CD4-positive, alpha-beta T cell treated with Interleukin-15 for 1 hour (primary cell): ENCODE measurements at regions not wholly inside any gene's neighbourhood (a gene's known extent, or its start where the extent isn't known, plus 50 kb on each side); places are given as distances from the start of the nearest gene placed in this dataset.
"Not testable (repeated sequence)": the region's sequence is repeated elsewhere in the genome, so short reads cannot be mapped to it uniquely, and the experiment has no call there.

Source experiments
- DNase-seq: peaks from one replicate; pipeline ENCODE4 v3.0.0-alpha.2; 2020

DNA sequence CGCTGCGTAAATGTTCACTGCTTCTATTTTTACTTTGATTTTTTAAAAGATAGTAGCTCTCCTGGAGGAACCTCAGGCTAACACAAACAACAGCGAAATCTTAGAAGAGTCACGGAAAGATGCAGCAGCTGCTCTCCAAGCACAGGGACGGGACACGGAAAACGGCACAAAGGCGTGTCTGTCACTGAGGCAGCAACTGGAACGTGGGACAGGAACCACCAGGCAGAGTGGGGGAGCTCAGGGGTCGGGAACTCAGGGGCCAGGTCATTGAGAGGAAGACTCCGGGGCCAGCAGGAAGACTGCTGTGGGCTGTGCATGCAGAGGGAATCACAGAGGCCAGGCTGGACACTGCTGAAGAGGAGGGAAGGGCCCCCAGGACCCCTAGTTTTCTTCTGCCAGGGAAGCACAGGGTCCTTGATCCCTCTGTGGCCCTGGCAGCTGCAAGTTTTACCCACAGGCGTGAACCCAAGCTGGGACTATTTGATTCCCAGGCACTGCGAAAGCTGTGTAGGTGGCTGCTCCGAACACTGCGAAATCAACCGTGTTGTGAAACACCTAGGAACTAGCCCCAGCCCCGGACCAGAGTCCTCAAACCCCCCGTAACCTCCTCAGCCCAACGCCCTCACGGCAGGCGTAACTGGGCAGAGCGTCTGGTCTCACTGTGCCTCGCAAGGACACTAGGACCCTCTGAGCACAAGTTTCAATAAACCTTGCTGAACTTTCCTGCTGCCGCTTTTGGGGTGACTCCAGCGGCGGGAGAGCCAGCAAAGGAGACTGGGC, 263.0 kb downstream of the EIPR1 start:
- DNase-seq = no peak

DNA sequence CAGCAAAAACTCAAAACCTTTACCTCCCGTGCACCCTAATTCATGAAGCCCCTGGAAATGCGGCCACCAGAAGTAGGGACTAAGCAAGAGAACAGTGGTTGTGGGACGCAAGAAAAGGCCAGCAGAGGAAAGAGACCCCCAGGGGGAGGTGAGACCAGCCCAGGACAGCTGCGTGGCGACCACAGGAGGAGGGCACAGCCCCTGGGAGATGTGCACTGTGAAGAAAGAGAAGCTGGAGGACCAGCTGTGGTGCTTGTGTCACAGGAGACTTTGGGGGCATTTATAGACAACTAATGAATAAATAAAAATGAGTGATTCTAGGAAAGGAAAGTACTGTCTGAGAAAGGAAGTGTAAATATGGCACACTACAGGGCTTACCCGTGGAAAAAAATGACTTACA, 263.8 kb downstream of the EIPR1 start:
- DNase-seq = no peak

DNA sequence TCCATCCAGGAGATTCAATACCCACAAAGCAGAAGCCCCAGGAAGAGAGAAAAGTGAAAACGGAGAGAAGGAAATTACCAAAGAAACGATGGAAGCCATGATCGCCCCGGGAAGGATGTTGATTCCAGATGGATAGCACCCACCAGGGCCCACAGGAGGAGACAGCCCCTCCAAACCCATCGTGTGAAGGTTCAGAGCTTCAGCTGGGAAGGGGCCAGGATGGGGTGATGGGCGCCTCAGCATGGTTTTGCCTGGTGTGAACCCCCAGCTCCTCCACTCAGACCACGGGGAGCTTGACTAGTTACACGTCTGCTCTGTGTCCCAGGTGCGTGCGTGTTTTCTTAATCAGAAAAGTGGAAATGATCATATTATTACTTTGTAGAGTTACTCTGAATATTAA, 264.5 kb downstream of the EIPR1 start:
- DNase-seq = no peak

DNA sequence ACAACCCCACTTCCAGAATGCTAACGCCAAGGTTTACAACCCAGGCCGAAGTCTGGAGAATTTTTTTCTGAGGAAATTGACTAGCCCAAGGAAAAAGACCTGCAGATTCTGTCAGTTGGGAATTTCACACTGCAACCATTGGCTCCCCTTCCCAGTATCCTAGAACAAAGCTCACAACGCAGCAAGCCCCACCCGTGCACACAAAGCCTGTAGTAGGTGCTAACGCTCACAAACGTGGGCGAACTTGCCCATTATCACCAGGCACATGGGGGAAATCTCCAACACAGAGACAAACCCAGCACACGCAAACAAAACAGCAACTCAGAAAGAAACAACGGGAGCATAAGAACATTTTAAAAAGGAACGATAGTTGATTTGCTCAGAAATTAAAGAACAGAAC, 265.1 kb downstream of the EIPR1 start:
- DNase-seq = no peak

DNA sequence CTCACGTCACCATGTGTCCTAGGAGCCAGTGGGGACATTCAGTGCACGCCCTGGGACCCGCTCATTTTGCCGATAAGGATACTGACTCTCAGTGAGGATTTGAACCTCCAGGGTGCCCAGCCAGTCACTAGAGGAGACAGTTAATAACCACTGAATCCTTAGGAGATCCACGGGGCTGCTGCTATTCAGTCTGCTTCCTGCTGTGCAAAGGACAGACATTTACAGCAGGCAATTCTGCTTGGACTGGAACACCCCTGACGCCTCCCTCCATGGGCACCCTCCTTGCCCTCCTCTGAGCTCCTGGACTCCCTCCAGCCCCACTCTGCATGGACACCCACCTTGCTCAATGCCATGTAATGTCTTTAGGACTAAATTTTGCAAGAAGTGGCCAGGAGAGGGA, 265.5 kb downstream of the EIPR1 start:
- DNase-seq = no peak

DNA sequence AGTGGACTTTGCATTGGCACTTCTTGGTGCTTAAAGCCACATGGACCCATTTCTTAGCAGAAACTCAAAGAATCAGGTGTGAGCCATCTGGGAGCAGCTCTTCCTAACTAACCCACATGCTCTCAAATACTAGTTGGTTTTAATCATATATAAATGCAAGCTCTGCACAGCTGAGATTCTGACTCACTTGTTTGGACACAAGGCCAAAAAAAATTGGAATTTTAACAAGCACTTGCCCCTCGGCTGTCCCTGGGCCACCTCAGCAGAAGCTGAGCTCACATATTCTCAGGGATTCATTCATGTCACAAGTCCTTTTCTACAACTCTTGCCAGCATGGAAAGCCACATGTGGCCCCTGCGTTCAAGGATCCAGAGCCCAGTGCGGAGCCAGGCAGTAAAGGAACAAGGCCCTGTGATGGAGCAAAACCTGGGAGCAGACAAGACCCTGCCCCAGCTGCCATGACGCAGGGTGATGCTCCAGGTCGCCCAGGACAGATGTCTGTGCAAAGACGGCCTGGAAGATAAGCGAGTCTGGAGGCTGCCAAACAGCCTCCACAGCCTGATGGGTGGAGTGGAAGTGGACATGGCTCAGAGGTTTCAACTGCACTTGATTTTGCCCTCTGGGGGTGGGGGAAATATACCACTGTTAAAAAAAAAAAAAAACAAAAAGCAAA, 266.5 kb downstream of the EIPR1 start:
- no peak for DNase-seq

DNA sequence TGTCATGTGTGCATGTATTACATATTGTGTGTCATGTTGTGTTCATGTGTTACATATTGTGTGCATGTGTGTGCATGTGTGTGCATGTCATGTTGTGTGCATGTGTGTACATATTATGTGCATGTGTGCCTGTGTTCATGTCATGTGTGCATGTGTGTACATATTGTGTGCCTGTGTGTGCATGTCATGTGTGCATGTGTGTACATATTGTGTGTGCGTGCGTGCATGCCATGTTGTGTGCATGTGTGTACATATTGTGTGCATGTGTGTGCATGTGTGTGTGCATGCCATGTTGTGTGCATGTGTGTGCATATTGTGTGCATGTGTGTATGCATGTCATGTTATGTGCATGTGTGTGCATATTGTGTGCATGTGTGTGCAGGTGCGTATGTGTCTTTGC, 267.1 kb downstream of the EIPR1 start:
- DNase-seq = no peak

DNA sequence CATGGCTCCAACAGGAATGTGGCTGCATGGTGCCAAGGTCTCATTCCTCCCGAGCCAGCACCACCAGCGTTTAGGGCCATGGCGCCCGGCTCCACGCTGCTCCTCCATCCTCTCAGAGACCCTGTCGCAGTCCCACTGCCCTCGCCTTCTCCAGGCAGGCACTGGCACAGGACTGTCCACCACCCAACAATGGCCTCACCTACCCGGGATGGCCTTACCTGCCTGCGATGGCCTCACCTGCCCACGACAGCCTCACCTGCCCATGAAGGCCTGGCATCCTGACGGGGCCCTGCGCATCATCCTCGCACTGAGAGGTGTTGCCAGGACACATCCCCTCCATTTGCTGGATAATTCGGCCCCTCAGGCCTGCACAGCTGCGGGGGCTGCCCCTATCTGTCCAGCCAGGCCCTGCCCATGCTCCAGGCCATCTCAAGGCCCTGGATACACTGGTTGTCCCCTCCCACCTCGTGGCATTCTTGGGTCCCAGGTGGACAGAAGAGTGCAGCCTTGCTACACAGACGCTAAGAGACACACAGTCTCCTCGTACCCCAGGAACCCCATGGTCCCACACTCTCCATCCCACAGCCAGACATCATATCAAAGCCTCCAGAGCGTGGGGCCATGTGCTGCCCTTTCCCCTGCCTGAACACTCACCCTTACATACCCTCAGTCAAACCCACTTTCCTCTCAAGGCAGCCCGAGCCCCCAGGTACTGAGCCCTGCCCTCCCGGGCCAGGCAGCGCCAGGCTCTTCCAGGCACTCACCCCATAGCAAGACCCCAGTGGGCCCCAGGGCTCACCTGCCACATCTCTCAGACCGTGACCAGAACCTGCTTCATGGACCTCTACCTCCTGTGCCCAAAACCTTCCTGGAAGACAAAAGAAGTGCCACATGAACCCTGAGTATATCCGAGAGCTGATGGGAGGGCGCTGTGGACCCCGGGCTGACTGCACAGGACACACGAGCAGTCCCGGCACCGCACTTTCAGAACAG, 268.6 kb downstream of the EIPR1 start:
- no peak for DNase-seq

DNA sequence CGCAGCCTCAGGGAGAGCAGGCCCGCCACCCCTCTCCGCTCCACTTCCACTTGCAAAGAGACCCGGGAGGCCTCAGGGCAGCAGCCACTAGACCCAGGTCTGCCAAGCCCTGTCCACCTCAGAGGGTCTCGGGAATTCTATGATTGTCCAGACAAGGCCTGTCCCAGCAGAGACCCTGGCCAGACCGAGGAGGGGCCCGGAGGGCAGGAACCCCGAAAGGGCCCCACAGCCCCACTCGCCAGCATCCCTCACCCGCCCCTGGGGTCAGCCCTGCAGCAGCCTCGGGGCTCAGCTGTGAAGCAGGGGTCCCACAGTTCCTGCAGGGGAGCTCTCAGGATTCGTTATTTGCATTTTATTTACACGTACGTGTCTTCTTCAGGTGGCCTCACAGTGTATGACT, 269.5 kb downstream of the EIPR1 start:
- DNase-seq = no peak

DNA sequence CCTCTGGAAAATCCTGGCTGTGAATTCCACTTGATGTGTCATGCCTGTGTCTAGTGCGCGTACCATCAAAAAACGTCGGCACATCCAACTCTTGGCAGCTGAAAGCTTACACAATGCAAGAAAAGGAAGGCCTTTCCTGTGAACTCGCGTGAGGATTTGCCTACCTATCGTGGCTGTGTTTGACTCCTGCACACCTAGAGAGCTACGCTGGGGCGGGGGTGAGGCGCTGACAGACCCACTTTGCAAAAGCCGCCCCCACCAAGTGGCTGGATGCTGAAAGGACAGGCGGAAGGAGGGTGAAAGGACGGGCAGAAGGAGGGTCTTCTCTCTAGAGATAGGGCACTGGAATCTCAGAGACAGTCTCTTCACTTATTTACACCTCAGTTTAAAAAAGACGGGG, 270.1 kb downstream of the EIPR1 start:
- no peak for DNase-seq

DNA sequence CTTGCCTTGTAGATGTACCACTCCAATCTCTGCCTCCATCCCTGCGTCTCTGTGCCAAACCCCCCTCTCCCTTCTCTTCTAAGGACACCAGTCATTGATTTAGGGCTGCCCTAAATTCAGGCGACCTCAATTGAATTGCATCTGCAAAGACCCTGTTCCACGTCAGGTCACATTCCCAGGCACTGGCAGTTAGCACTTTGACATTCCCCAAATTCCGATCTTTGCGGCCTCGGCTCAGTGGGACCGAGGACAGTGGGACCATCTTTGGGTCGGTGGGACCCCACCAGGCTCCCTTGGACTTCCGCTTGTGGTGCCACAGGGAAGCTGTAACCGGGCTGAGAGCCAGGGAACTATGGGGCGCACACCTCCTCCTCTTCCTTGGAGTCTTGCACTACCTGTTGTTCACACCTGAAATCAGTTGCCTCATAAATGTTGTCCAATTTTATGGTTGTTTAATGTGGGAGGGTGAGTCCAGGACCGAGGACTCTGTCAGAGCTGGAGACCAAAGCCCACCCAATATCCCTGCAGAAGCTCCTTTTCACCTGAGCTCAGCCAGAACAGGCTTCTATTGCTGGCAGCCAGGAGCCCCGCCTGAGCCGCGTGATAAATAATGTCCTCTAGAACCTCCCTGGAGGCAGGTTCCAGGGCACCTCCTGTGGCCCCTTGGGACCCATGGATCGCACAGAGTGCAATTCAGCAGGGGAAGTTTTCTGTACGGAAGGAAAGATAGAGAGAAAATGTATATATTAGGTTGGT, 271.6 kb downstream of the EIPR1 start:
- no peak for DNase-seq

DNA sequence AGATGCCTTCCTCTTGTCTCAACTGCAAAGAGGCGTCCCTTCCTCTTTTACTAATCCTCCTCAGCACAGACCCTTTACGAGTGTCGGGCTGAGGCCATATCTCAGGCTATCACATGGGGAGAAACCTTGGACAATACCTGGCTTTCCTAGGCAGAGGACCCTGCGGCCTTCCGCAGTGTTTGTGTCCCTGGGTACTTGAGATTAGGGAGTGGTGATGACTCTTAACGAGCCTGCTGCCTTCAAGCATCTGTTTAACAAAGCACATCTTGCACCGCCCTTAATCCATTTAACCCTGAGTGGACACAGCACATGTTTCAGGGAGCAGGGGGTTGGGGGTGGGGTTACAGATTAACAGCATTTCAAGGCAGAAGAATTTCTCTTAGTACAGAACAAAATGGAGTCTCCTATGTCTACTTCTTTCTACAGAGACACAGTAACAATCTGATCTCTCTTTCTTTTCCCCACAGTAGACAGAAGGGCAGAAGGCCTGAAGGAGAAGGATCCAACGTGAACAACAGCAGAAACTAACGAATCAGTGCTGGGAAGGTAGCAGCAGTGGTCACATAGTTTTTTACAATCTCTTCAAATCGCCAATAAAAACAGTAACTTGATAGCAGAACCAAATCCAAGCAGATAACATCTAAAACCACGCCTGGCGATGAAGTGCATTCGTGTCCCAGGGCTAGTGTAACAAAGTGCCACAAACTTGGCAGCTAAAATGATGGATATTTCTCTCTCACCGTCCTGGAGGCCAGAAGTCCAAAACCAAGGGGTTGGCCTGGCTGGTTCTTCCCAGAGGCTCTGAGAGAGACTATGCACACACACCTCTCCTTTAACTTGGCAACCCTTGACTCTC, 272.4 kb downstream of the EIPR1 start:
- not testable (repeated sequence) for DNase-seq

DNA sequence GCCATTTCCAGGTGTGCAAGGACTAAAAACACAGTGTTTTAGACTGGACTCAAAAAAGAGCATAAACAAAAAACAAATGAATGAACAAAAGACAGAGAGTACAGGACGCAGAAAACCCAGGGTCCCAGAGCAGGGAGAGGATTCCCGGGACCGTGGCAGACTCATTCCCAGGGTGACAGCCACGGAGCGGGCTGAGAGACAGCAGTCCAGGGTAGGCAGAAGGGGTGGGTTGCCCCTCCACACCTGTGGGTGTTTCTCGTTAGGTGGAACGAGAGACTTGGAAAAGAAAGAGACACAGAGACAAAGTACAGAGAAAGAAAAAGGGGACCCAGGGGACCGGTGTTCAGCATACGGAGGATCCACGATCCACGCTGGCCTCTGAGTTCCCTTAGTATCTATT, 273.4 kb downstream of the EIPR1 start:
- no peak for DNase-seq

DNA sequence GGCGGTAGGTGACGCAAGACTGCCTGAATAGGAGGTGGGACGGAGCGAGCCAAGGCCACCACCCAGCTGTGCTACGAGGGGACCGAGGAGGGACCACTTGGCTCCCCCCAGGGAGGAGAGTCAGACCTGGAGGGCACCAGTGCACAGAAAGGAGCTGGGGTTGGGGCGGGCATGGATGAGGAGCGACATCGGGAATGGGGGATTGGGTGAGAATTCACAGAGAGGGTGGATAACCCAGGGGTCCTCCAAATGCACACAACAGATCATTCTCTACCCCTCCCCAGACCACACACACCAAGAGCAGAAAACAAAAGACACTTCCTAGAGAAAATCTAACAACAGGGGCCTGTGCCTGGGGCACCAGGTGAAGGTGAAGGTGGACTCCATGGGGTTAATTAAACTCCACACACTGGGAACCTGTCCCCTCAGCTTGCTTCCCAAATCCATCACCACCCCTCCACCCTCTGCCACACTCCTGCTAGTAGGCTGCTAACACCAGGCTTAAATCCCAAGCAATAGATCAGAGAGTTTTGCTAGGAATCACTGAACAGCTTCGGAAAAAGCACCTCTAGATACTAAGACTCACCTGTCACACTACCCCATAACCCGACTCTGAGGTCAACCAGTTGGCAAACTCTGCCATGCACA, 274.6 kb downstream of the EIPR1 start:
- DNase-seq = no peak

DNA sequence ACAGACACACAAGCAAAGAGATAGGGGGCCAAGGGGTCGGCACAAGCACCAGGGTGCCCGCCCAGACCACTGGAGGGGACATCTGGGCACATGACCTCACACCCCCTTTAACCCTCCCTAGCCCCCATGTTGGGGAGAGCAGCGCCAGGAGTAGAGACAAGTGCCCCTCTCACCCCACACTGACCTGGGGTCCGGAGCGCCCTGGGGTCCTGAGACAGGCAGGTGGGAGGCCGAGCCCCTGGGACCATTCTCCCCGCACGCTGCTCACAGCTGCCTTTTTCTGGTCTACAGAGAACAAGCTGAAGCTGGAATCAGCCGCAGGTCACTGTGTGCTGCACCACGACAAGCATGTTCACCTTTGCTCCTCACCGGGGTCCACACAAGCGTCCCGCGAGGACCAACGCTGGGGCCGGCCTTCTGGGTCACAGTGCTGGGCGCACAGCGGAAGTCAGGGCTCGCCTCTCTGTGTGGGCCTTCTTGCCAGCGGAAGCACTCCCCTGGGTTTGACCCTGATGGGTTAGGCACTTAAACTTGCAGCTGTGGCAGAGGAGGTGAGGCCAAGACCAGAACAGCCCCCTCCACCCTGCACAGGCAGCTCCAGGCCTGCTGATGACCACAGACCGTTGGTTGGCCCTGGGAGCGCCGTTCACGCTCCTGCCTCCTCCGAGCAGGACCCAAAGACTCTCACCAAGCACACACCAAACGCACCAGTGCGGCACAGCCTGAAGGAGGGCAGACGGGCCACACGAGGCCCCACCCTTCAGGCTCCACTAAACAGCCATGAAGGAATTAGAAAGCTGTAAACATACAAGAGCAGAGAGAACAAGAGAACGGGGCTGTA, 275.3 kb downstream of the EIPR1 start:
- DNase-seq = no peak

DNA sequence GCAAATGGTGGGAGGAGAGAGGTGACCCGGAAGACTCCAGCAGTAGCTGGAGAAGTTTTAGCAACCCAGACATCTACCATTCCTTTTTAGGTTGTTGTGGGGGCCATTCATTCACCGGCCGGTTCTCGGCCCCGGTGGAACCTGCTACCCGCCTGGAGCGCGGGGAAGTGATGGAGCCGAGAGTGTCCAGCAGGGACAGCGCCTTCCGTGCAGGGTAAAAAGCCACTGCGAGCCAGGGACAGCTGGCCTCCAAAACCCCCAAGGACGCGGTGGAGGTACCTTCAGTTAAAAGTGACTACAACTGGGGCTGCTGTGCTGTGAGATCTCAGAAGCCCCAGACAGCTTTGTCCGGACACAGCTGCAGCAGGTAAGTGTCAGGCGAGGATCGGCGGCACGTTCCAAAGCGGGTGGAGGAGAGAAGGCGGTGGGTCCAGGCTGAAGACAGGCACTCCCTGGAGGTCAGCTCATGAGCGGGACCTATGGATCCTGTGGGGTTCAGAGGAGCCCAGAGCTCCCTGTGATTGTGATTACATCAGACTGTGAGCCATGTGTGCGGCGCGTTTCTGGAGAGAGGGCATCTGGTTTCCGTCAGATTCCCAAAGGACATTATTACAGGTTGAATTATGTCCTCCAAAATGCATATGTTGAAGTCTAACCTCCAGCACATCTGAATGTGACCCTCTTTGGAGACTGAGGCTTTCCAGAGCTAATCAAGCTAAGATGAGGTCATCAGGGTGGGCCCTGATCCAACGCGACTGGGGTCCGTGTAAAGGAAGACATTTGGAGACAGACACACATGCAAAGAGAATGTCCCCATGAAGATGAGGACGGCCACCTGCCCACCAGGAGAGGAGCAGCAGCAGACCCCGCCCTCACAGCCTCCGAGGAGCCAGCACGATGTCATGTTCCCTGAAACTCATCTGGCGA, 276.3 kb downstream of the EIPR1 start:
- DNase-seq = no peak

DNA sequence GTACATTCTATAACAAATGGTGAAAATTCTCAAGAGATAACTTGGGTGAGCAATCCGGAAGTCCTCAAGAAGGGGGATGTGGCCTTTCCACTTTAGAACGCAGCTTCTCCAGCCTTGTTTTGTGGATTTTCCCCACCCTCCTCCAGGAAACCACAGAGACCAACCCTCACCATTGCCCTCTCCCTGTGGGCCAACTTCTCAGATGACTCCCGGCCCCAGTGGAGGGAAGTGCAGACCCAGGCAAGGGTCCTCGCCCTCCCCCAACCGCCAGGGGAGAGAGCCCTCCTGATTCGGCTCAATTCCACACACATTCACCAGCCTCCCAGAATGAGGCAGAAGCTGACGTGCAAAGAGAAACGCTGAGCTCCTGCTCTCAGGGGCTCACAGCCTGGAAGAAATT, 277.2 kb downstream of the EIPR1 start:
- DNase-seq = no peak

DNA sequence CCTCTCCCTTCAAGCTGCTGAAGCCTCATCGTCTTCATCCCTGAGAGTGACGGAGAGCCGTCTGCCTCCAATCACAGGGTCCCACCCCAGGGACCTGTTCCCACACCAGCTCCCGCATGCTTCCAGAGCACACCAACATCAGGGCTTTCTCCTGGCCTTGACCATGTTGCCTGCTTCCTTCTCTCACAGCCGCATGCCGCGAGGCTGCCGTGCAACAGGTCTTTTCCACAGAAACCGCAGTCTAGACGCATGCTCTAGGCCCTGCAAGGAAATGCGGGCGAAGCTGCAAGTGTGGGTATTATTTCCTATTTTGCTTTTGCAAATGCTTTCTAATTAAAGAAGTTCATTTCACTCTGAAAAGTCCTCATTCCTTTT, 277.8 kb downstream of the EIPR1 start:
- DNase-seq = no peak
